NCI-H2196 treated with DMSO at 0.1 percent for 48 hours (cell line): ENCODE measurements at regions not wholly inside any gene's neighbourhood (a gene's known extent, or its start where the extent isn't known, plus 50 kb on each side); places are given as distances from the start of the nearest gene placed in this dataset.
"Not testable (repeated sequence)": the region's sequence is repeated elsewhere in the genome, so short reads cannot be mapped to it uniquely, and the experiment has no call there.

Experiments
- DNase-seq: peaks from one replicate; lab custom pipeline; 2025; ENCODE audit not compliant: unreplicated experiment; lab: John Stamatoyannopoulos, UW

- no peak for DNase-seq
Measured at GRCh38 chr10:6986927-6987326, 406.9 kb upstream of the PRKCQ start.

GRCh38 chr10:6985644-6986043, 405.6 kb upstream of the PRKCQ start:
- no peak for DNase-seq

GRCh38 chr10:6984971-6985370, 404.9 kb upstream of the PRKCQ start:
- no peak for DNase-seq

GRCh38 chr10:6984016-6984415, 403.9 kb upstream of the PRKCQ start:
- not testable (repeated sequence) for DNase-seq

GRCh38 chr10:6980353-6980752, 400.3 kb upstream of the PRKCQ start:
- no peak for DNase-seq

- no peak for DNase-seq
Measured at GRCh38 chr10:6979371-6979770, 399.3 kb upstream of the PRKCQ start.

GRCh38 chr10:6978187-6978627, 398.1 kb upstream of the PRKCQ start:
- no peak for DNase-seq

- no peak for DNase-seq
Measured at GRCh38 chr10:6977398-6978186, 397.5 kb upstream of the PRKCQ start.

GRCh38 chr10:6973899-6974298, 393.8 kb upstream of the PRKCQ start:
- no peak for DNase-seq

GRCh38 chr10:6972226-6972625, 392.1 kb upstream of the PRKCQ start:
- no peak for DNase-seq

GRCh38 chr10:6969659-6970058, 389.6 kb upstream of the PRKCQ start:
- no peak for DNase-seq

GRCh38 chr10:6964543-6964942, 384.5 kb upstream of the PRKCQ start:
- no peak for DNase-seq

- DNase-seq, result no peak
Measured at GRCh38 chr10:6962576-6962975, 382.5 kb upstream of the PRKCQ start.

GRCh38 chr10:6958711-6959110, 378.6 kb upstream of the PRKCQ start:
- DNase-seq, result no peak

GRCh38 chr10:6958254-6958653, 378.2 kb upstream of the PRKCQ start:
- no peak for DNase-seq

- DNase-seq, result no peak
Measured at GRCh38 chr10:6957851-6958250, 377.8 kb upstream of the PRKCQ start.

- no peak for DNase-seq
Measured at GRCh38 chr10:6956562-6956961, 376.5 kb upstream of the PRKCQ start.

- DNase-seq, result no peak
Measured at GRCh38 chr10:6953271-6953801, 373.3 kb upstream of the PRKCQ start.

- DNase-seq, result no peak
Measured at GRCh38 chr10:6951732-6952131, 371.7 kb upstream of the PRKCQ start.

- no peak for DNase-seq
Measured at GRCh38 chr10:6950133-6950532, 370.1 kb upstream of the PRKCQ start.

GRCh38 chr10:6944436-6944835, 364.4 kb upstream of the PRKCQ start:
- no peak for DNase-seq

- no peak for DNase-seq
Measured at GRCh38 chr10:6938384-6938783, 358.3 kb upstream of the PRKCQ start.

- no peak for DNase-seq
Measured at GRCh38 chr10:6936931-6937330, 356.9 kb upstream of the PRKCQ start.
